Liver (tissue), 8 donors: ENCODE measurements at regions not wholly inside any gene's neighbourhood (a gene's known extent, or its start where the extent isn't known, plus 50 kb on each side); places are given as distances from the start of the nearest gene placed in this dataset.

ENCODE experiments used
- DNase-seq: peaks from one replicate; pipeline ENCODE4 v3.0.0-alpha.2; 2017; ENCODE audit warnings: low spot score
- H3K27ac ChIP-seq, 2 donors: one replicate each; pipeline ENCODE4 v1.7.0; 2013; ENCODE audit warnings: inconsistent platforms in 2 of 2, low read length in 2 of 2, control low read depth in 1 of 2, low read depth in 1 of 2, mild to moderate bottlenecking in 1 of 2
- H3K27me3 ChIP-seq, 4 donors: one replicate each; pipeline versions ENCODE4 v1.6.1 to v1.7.0; 2013; ENCODE audit warnings: low read length in 3 of 4, inconsistent platforms in 1 of 4, mild to moderate bottlenecking in 1 of 4, moderate library complexity in 1 of 4; ENCODE audit not compliant: control insufficient read depth in 4 of 4, insufficient read depth in 4 of 4
- H3K36me3 ChIP-seq, 4 donors: one replicate each; pipeline versions ENCODE4 v1.6.1 to v1.7.0; 2013; ENCODE audit warnings: low read length in 3 of 4, mild to moderate bottlenecking in 3 of 4, low read depth in 1 of 4, moderate library complexity in 1 of 4; ENCODE audit not compliant: control insufficient read depth in 4 of 4, insufficient read depth in 3 of 4
- H3K4me1 ChIP-seq, 4 donors: one replicate each; pipeline versions ENCODE4 v1.6.1 to v1.7.0; 2013; ENCODE audit warnings: low read length in 3 of 4, mild to moderate bottlenecking in 3 of 4, moderate library complexity in 1 of 4; ENCODE audit not compliant: control insufficient read depth in 4 of 4, insufficient read depth in 4 of 4
- H3K4me3 ChIP-seq, 3 donors: one replicate each; pipeline versions ENCODE4 v1.6.1 to v1.7.0; 2013; ENCODE audit warnings: low read length in 3 of 3, control low read depth in 1 of 3, low read depth in 1 of 3, mild to moderate bottlenecking in 1 of 3
- H3K9ac ChIP-seq, 2 donors: one replicate each; pipeline ENCODE4 v1.7.0; 2013; ENCODE audit warnings: low read length in 2 of 2, mild to moderate bottlenecking in 2 of 2, moderate library complexity in 2 of 2, control low read depth in 1 of 2, low read depth in 1 of 2
- H3K9me3 ChIP-seq, 4 donors: one replicate each; pipeline versions ENCODE4 v1.6.1 to v1.7.0; 2013; ENCODE audit warnings: low read length in 3 of 4; ENCODE audit not compliant: control insufficient read depth in 4 of 4
- EGR1 ChIP-seq, 2 donors: IDR thresholded peaks; 2 replicates each; pipeline ENCODE4 v1.6.1; 2016 to 2018; ENCODE audit warnings: antibody characterized with exemption in 2 of 2, low read depth in 2 of 2
- FOXA1 ChIP-seq: IDR thresholded peaks from 2 replicates; pipeline ENCODE4 v1.6.1; 2016; ENCODE audit warnings: antibody characterized with exemption
- FOXA2 ChIP-seq: IDR thresholded peaks from 2 replicates; pipeline ENCODE4 v1.6.1; 2016; ENCODE audit warnings: antibody characterized with exemption
- GABPA ChIP-seq, 2 donors: IDR thresholded peaks in 1 of 2; conservative IDR thresholded peaks in 1 of 2; 2 replicates each; pipeline ENCODE4 v1.6.1; 2016; ENCODE audit warnings: antibody characterized with exemption in 2 of 2, mild to moderate bottlenecking in 1 of 2, moderate library complexity in 1 of 2
- HNF4G ChIP-seq: IDR thresholded peaks from 2 replicates; pipeline ENCODE4 v1.6.1; 2016; ENCODE audit warnings: antibody characterized with exemption
- JUND ChIP-seq, 2 donors: IDR thresholded peaks; 2 replicates each; pipeline ENCODE4 v1.6.1; 2016; ENCODE audit warnings: antibody characterized with exemption in 2 of 2
- MAX ChIP-seq: IDR thresholded peaks from 2 replicates; pipeline ENCODE4 v1.6.1; 2016; ENCODE audit warnings: antibody characterized with exemption
- NR2F2 ChIP-seq: IDR thresholded peaks from 2 replicates; pipeline ENCODE4 v1.6.1; 2016; ENCODE audit warnings: antibody characterized with exemption
- RAD21 ChIP-seq, 2 donors: IDR thresholded peaks; 2 replicates each; pipeline ENCODE4 v1.6.1; 2016; ENCODE audit warnings: antibody characterized with exemption in 2 of 2, mild to moderate bottlenecking in 2 of 2
- REST ChIP-seq: IDR thresholded peaks from 2 replicates; pipeline ENCODE4 v1.6.1; 2016; ENCODE audit warnings: antibody characterized with exemption, mild to moderate bottlenecking
- SP1 ChIP-seq: IDR thresholded peaks from 2 replicates; pipeline ENCODE4 v1.6.1; 2018; ENCODE audit warnings: antibody characterized with exemption, mild to moderate bottlenecking
- TAF1 ChIP-seq: conservative IDR thresholded peaks from 2 replicates; pipeline ENCODE4 v1.6.1; 2016; ENCODE audit warnings: antibody characterized with exemption, mild to moderate bottlenecking
- YY1 ChIP-seq: IDR thresholded peaks from 2 replicates; pipeline ENCODE4 v1.6.1; 2016; ENCODE audit warnings: antibody characterized with exemption, mild to moderate bottlenecking
- WGBS: extraction: QIAGEN DNeasy Blood & Tissue Kit; methylation state at CpG from one replicate; pipeline ENCODE4 v1.1.7; 2013; 5-methylcytosine and 5-hydroxymethylcytosine counted together
- TF ChIP-seq, protein P1 (sequence below): IDR thresholded peaks from 2 replicates; pipeline ENCODE4 v1.6.1; 2016; ENCODE audit warnings: antibody characterized with exemption
- TF ChIP-seq, protein P2 (sequence below): fragments of 150-350 bp; IDR thresholded peaks from 2 replicates; pipeline ENCODE4 v1.5.1; 2017; ENCODE audit warnings: improper control_type of control experiment, low read depth, low read length; ENCODE audit not compliant: missing input control
- donor health status: healthy.
- donor health status: healthy.
- donor health status: healthy.
- donor health status: healthy.
- donor health status: healthy.

DNA sequence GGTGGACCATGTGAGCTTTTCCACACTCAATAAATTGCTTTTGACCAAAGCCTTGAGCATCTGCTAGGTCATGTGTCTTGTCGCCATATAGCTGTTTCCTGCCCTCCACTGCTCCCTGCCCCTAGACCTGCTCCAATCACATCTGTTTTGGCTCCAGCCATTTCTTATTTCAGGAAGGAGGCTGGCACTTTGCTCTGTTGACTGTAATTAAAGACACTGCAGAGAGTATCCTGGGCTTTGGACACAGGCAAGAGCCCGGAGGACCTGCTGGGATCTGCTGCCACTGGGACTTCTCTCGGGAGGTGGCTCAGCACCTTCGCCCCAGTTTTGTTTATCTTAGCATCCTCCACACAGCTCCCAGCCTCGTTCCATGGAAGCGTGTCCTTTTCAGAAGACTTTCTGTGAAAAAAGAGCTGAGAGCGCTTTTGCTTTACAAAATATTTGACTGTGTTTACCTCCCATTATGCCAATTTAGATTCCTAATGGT, 153.2 kb downstream of the MED10 start:
- no peak overlapping the region for H3K27ac ChIP-seq
- H3K27me3 ChIP-seq, result peaks cover 0 to 3% (median 0%) of the 10 kb centered on the region in 4 donors
- no peaks in the 10 kb centered on the region for H3K9me3 ChIP-seq
- WGBS, result 71% methylated on average over 7 of the region's 7 CpGs
- DNase-seq, result no peak
- H3K4me3 ChIP-seq, result no peak overlapping the region
- no peaks in the 10 kb centered on the region for H3K4me1 ChIP-seq
- H3K36me3 ChIP-seq, result no peaks in the 10 kb centered on the region
- no peak for TF ChIP-seq YY1
- no peak for TF ChIP-seq EGR1 (IDR thresholded peaks at IDR 0.05; ENCODE audit: low read depth in 2 of 2)
- TF ChIP-seq SP1, result no peak
- no peak for TF ChIP-seq GABPA (IDR thresholded peaks at IDR 0.05 in 1 of 2, conservative IDR thresholded peaks at IDR 0.05 in 1 of 2)
- no peak for TF ChIP-seq REST
- TF ChIP-seq FOXA1, result no peak
- TF ChIP-seq, protein P1, sequence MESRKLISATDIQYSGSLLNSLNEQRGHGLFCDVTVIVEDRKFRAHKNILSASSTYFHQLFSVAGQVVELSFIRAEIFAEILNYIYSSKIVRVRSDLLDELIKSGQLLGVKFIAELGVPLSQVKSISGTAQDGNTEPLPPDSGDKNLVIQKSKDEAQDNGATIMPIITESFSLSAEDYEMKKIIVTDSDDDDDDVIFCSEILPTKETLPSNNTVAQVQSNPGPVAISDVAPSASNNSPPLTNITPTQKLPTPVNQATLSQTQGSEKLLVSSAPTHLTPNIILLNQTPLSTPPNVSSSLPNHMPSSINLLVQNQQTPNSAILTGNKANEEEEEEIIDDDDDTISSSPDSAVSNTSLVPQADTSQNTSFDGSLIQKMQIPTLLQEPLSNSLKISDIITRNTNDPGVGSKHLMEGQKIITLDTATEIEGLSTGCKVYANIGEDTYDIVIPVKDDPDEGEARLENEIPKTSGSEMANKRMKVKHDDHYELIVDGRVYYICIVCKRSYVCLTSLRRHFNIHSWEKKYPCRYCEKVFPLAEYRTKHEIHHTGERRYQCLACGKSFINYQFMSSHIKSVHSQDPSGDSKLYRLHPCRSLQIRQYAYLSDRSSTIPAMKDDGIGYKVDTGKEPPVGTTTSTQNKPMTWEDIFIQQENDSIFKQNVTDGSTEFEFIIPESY, result no peak
- no peak for TF ChIP-seq HNF4G
- TF ChIP-seq RAD21 (IDR thresholded peaks at IDR 0.05), result no peak
- TF ChIP-seq TAF1, result no peak
- TF ChIP-seq JUND (IDR thresholded peaks at IDR 0.05), result no peak
- TF ChIP-seq, protein P2, sequence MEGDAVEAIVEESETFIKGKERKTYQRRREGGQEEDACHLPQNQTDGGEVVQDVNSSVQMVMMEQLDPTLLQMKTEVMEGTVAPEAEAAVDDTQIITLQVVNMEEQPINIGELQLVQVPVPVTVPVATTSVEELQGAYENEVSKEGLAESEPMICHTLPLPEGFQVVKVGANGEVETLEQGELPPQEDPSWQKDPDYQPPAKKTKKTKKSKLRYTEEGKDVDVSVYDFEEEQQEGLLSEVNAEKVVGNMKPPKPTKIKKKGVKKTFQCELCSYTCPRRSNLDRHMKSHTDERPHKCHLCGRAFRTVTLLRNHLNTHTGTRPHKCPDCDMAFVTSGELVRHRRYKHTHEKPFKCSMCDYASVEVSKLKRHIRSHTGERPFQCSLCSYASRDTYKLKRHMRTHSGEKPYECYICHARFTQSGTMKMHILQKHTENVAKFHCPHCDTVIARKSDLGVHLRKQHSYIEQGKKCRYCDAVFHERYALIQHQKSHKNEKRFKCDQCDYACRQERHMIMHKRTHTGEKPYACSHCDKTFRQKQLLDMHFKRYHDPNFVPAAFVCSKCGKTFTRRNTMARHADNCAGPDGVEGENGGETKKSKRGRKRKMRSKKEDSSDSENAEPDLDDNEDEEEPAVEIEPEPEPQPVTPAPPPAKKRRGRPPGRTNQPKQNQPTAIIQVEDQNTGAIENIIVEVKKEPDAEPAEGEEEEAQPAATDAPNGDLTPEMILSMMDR, result no peak
- no peak for TF ChIP-seq NR2F2
- no peak for TF ChIP-seq MAX
- TF ChIP-seq FOXA2, result no peak
- no peak overlapping the region for H3K9ac ChIP-seq

- no peak for DNase-seq
- TF ChIP-seq YY1, result no peak
- TF ChIP-seq FOXA2, result no peak
- Histone ChIP-seq H3K9me3 (no peaks in the 10 kb centered on the region), H3K27me3 (no peaks in the 10 kb centered on the region), H3K4me3 (no peak overlapping the region), H3K27ac (no peak overlapping the region), H3K4me1 (no peaks in the 10 kb centered on the region), H3K9ac (no peak overlapping the region), H3K36me3 (no peaks in the 10 kb centered on the region)
- WGBS, result 92% methylated on average over 5 of the region's 5 CpGs
These were observed 153.9 kb downstream of the MED10 start for GRCh38 chr5:6224406-6224805.
